HEK293 (cell line): ENCODE measurements at regions not wholly inside any gene's neighbourhood (a gene's known extent, or its start where the extent isn't known, plus 50 kb on each side); places are given as distances from the start of the nearest gene placed in this dataset.

Experiments
- BCL6B ChIP-seq: fragments of 450-650 bp; formaldehyde crosslinking; IDR thresholded peaks from 2 replicates; pipeline ENCODE4 v1.5.1; 2017; ENCODE audit warnings: missing biosample characterization, missing genetic modification characterization
- CTCF ChIP-seq: fragments of 450-650 bp; formaldehyde crosslinking; IDR thresholded peaks from 2 replicates; pipeline ENCODE4 v1.5.1; 2016; ENCODE audit warnings: missing biosample characterization, missing genetic modification characterization
- KLF9 ChIP-seq: fragments of 450-650 bp; formaldehyde crosslinking; IDR thresholded peaks from 2 replicates; pipeline ENCODE4 v1.5.1; 2016; ENCODE audit warnings: missing biosample characterization, missing genetic modification characterization, low read depth
- TCF7L2 ChIP-seq: IDR thresholded peaks from 2 replicates; pipeline ENCODE4 v1.6.1; 2011; ENCODE audit warnings: low read depth, mild to moderate bottlenecking, inconsistent platforms, low read length, moderate library complexity, borderline replicate concordance
- TRIM28 ChIP-seq: IDR thresholded peaks from 2 replicates; pipeline ENCODE4 v1.6.1; 2011; ENCODE audit warnings: low read length, control low read depth, borderline replicate concordance
- ZEB2 ChIP-seq: fragments of 450-650 bp; formaldehyde crosslinking; IDR thresholded peaks from 2 replicates; pipeline ENCODE4 v1.5.1; 2016; ENCODE audit warnings: missing biosample characterization, missing genetic modification characterization
- ZFP3 ChIP-seq: fragments of 450-650 bp; formaldehyde crosslinking; IDR thresholded peaks from 2 replicates; pipeline ENCODE4 v1.5.1; 2016; ENCODE audit warnings: low read depth, missing biosample characterization, missing genetic modification characterization
- ZFP37 ChIP-seq: fragments of 450-650 bp; formaldehyde crosslinking; IDR thresholded peaks from 2 replicates; pipeline ENCODE4 v1.5.1; 2016; ENCODE audit warnings: missing biosample characterization, missing genetic modification characterization
- ZNF138 ChIP-seq: fragments of 450-650 bp; formaldehyde crosslinking; IDR thresholded peaks from 2 replicates; pipeline ENCODE4 v1.5.1; 2016; ENCODE audit warnings: missing biosample characterization, missing genetic modification characterization, borderline replicate concordance
- ZNF140 ChIP-seq: fragments of 450-650 bp; formaldehyde crosslinking; IDR thresholded peaks from 2 replicates; pipeline ENCODE4 v1.5.1; 2016; ENCODE audit warnings: missing biosample characterization, missing genetic modification characterization
- ZNF274 ChIP-seq, 2 experiments: fragments of 200-500 bp in 1 of 2; fragments of 450-650 bp in 1 of 2; sonication (Bioruptor generic) in 1 of 2; formaldehyde crosslinking in 1 of 2; IDR thresholded peaks; 2 replicates each; pipeline versions ENCODE4 v1.5.1 to v1.6.1; 2014 to 2016; ENCODE audit warnings: borderline replicate concordance in 1 of 2, inconsistent platforms in 1 of 2, low read length in 1 of 2, missing biosample characterization in 1 of 2, missing genetic modification characterization in 1 of 2
- TF ChIP-seq, protein P1 (sequence below): fragments of 450-650 bp; formaldehyde crosslinking; IDR thresholded peaks from 2 replicates; pipeline ENCODE4 v1.5.1; 2016; ENCODE audit warnings: missing biosample characterization, missing genetic modification characterization

- TF ChIP-seq, protein P1, sequence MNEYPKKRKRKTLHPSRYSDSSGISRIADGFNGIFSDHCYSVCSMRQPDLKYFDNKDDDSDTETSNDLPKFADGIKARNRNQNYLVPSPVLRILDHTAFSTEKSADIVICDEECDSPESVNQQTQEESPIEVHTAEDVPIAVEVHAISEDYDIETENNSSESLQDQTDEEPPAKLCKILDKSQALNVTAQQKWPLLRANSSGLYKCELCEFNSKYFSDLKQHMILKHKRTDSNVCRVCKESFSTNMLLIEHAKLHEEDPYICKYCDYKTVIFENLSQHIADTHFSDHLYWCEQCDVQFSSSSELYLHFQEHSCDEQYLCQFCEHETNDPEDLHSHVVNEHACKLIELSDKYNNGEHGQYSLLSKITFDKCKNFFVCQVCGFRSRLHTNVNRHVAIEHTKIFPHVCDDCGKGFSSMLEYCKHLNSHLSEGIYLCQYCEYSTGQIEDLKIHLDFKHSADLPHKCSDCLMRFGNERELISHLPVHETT (tag by site-specific recombination): no peak
- TF ChIP-seq TCF7L2 (no peak), CTCF (tag by site-specific recombination) (no peak), ZEB2 (tag by site-specific recombination) (no peak), ZNF274 (IDR thresholded peaks at IDR 0.05; ENCODE audit: low read length) (no peak), ZNF274 (tag by site-specific recombination; IDR thresholded peaks at IDR 0.05; ENCODE audit: borderline replicate concordance) (no peak), ZNF140 (tag by site-specific recombination) (no peak), KLF9 (tag by site-specific recombination) (no peak), ZFP3 (tag by site-specific recombination) (no peak), ZNF138 (tag by site-specific recombination) (no peak), BCL6B (tag by site-specific recombination) (no peak), ZFP37 (tag by site-specific recombination) (no peak), TRIM28 (no peak)
Measured at GRCh38 chr15:62532367-62532766, 367.3 kb upstream of the C2CD4B start.
